RWPE1 (cell line): ENCODE measurements at regions not wholly inside any gene's neighbourhood (a gene's known extent, or its start where the extent isn't known, plus 50 kb on each side); places are given as distances from the start of the nearest gene placed in this dataset.
"Not testable (repeated sequence)": the region's sequence is repeated elsewhere in the genome, so short reads cannot be mapped to it uniquely, and the experiment has no call there.

Source experiments
- CTCF ChIA-PET: fragments of 350-600 bp; sonication (Branson Sonifier 250); formaldehyde crosslinking; extraction: SDS; loops from one replicate; lab custom pipeline; 2021; lab: Yijun Ruan, JAX
- POLR2A ChIA-PET: fragments of 400-600 bp; formaldehyde crosslinking; extraction: SDS; loops from one replicate; lab custom pipeline; 2020; ENCODE audit warnings: antibody characterized with exemption; ENCODE audit not compliant: low non-redundant PET; lab: Yijun Ruan, JAX
- DNase-seq: peaks from one replicate; pipeline ENCODE4 v3.0.0; 2012; ENCODE audit warnings: low spot score
- H3K27ac ChIP-seq: fragments of 450-650 bp; 2 replicates; pipeline ENCODE4 v1.5.1; 2017
- TF ChIP-seq, protein P1 (sequence below): fragments of 450-650 bp; conservative IDR thresholded peaks from 2 replicates; pipeline ENCODE4 v1.5.1; 2017; ENCODE audit warnings: low read depth, mild to moderate bottlenecking

DNA sequence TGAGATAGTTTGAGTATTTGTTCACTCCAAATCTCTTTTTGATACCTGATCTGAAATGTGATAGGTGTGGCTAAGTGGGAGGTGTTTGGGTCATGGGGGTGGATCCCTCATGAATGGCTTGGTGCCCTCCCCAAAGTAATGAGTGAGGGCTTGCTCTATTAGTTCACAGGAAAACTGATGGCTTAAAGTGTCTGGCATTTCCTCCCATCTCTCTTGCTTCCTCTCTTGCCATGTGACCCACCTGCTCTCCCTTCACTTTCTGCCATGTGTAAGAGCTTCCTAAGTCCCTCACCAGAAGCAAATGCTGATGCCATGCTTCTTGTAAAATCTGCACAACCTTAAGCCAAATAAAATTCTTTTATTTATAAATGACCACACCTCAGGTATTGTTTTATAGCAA lies 61.1 kb downstream of the MAD2L1 start:
- ChIA-PET POLR2A (no interaction called here), CTCF (no interaction called here)
- no peak for DNase-seq
- H3K27ac ChIP-seq, result no peak overlapping the region
- TF ChIP-seq, protein P1, sequence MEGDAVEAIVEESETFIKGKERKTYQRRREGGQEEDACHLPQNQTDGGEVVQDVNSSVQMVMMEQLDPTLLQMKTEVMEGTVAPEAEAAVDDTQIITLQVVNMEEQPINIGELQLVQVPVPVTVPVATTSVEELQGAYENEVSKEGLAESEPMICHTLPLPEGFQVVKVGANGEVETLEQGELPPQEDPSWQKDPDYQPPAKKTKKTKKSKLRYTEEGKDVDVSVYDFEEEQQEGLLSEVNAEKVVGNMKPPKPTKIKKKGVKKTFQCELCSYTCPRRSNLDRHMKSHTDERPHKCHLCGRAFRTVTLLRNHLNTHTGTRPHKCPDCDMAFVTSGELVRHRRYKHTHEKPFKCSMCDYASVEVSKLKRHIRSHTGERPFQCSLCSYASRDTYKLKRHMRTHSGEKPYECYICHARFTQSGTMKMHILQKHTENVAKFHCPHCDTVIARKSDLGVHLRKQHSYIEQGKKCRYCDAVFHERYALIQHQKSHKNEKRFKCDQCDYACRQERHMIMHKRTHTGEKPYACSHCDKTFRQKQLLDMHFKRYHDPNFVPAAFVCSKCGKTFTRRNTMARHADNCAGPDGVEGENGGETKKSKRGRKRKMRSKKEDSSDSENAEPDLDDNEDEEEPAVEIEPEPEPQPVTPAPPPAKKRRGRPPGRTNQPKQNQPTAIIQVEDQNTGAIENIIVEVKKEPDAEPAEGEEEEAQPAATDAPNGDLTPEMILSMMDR, result no peak

DNA sequence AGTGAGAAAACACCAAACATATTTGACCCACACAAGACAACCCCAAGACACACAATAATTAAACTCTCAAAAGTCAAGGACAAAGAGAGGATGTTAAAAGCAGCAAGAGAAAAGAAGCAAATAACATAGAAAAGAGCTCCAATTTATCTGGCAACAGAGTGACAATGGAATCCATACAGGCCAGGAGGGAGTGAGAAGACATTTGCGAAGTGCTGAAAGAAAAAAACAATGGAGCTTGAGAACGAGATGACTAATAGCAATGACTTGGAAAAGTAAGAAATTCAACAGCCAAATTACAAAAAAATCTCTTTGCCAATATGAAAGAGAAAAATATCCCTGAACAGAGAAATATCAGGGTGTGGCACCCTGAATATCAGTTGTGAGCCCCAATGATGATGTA lies 61.6 kb downstream of the MAD2L1 start:
- TF ChIP-seq, protein P1, result no peak
- H3K27ac ChIP-seq, result no peak overlapping the region
- no peak for DNase-seq
- ChIA-PET POLR2A (no interaction called here), CTCF (no interaction called here)

DNA sequence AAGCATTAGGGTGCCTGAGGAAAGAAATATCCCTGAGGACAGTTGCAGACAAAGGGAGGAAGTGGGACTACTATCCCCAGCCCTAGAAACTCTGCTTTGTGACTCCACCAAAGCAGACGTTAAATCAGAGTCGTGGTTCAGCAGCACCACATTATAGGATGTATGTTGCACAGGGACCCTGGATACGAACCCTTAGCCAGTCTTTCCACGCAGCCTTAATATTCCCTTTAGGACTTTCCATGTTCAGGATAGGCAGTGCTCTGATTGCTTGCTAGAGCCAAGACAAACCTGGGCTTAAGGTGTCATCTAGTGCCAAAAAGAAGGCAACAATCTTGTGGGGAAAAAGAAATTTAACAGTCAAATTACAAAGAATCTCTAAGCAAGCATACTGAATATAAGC lies 62.6 kb downstream of the MAD2L1 start:
- CTCF ChIA-PET, result no interaction called here
- TF ChIP-seq, protein P1, result no peak
- POLR2A ChIA-PET, result no interaction called here
- H3K27ac ChIP-seq, result no peak overlapping the region
- no peak for DNase-seq

DNA sequence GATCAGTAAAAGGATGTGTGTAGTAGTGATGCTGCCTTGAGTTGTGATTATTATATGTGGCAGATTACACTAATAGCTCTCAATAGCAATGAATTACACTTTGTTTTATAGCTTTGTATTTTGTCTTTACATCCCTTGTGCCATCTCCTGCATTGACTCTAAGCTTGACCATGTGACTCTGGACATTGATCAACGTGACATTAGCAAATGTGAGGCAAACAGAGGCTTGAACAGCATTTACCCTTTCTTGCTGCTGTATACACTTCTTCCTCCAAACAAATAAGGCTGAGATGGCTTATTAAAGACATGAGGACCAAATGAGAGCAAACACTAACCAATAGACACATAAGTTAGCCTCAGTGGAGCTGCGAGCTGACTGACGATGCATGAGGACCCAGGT lies 63.5 kb downstream of the MAD2L1 start:
- no peak overlapping the region for H3K27ac ChIP-seq
- POLR2A ChIA-PET, result no interaction called here
- CTCF ChIA-PET, result no interaction called here
- TF ChIP-seq, protein P1, result no peak
- no peak for DNase-seq

DNA sequence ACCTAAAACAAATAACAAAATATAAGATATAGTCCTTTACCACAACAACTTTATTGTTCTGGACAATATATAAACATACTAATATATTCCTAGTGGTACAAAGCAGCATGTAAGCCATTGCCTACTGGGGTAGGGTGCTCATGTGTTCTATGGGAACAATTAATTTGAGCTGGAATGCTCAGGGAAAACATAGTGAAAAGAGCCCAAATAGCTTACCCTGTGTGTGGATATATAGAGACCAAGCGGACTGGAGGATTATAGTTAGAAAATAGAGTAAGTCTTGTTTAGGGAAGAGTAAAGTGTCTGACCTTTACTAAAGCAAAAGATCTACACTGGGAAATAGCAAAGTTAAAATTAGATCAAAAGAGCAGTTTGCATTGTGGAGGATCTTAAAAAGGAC lies 64.8 kb downstream of the MAD2L1 start:
- ChIA-PET POLR2A (no interaction called here), CTCF (no interaction called here)
- TF ChIP-seq, protein P1, result no peak
- no peak for DNase-seq
- no peak overlapping the region for H3K27ac ChIP-seq

DNA sequence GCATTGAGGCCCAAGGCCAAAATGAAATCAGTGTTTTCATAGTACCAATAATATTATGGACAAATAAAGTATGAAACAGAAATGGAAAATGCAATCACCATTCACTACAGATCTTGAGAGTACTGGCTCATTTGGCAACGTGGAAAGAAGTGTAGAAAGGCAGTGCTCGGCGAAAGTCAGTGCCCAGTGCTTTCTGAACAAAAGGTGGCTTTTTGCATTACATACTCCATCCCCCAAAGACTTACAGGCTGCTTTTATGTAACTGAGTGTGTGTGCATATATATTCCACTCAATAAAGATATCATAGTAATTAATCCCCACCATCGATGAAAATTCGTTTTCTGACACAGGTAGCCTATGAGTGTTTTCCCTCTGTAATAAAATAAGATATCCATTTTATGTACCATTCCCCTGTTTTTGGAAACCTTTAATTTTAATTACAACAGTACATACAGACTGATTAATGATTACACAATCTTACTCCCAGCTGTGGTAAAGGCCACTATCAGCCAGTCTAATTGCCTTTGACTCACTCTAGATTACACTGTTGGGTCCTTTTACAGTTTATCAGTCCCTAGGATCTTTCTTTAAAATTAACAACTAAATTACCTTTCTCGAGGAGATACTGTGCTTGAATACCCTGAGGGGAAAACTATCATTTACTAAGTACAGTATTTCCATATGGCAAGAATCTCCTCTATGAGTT lies 65.9 kb downstream of the MAD2L1 start:
- DNase-seq, result no peak
- no peak overlapping the region for H3K27ac ChIP-seq
- ChIA-PET CTCF (no interaction called here), POLR2A (no interaction called here)
- TF ChIP-seq, protein P1, result no peak

DNA sequence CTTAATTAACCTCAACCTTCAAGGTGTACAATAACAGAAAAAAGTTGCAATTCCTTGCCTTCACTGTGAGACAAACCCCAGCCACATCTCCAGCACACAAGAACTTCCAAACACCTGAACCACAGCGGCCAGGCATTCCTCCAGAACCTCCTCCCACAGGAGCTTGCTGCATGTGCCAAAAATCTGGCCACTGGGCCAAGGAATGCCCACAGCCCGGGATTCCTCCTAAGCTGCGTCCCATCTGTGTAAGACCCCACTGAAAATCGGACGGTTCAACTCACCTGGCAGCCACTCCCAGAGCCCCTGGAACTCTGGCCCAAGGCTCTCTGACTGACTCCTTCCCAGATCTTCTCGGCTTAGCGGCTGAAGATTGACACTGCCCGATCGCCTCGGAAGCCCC lies 70.6 kb downstream of the MAD2L1 start:
- H3K27ac ChIP-seq, DNase-seq, CTCF ChIA-PET, POLR2A ChIA-PET: not testable (repeated sequence)
